Hematopoietic multipotent progenitor cell treated with erythropoietin and hydrocortisone succinate and interleukin-3 and kit ligand, for 17 days (in vitro differentiated cells): ENCODE measurements at regions not wholly inside any gene's neighbourhood (a gene's known extent, or its start where the extent isn't known, plus 50 kb on each side); places are given as distances from the start of the nearest gene placed in this dataset.

ENCODE experiments used
- DNase-seq: peaks from one replicate; pipeline ENCODE4 v3.0.0-alpha.2; 2015; ENCODE audit warnings: low spot score

DNA sequence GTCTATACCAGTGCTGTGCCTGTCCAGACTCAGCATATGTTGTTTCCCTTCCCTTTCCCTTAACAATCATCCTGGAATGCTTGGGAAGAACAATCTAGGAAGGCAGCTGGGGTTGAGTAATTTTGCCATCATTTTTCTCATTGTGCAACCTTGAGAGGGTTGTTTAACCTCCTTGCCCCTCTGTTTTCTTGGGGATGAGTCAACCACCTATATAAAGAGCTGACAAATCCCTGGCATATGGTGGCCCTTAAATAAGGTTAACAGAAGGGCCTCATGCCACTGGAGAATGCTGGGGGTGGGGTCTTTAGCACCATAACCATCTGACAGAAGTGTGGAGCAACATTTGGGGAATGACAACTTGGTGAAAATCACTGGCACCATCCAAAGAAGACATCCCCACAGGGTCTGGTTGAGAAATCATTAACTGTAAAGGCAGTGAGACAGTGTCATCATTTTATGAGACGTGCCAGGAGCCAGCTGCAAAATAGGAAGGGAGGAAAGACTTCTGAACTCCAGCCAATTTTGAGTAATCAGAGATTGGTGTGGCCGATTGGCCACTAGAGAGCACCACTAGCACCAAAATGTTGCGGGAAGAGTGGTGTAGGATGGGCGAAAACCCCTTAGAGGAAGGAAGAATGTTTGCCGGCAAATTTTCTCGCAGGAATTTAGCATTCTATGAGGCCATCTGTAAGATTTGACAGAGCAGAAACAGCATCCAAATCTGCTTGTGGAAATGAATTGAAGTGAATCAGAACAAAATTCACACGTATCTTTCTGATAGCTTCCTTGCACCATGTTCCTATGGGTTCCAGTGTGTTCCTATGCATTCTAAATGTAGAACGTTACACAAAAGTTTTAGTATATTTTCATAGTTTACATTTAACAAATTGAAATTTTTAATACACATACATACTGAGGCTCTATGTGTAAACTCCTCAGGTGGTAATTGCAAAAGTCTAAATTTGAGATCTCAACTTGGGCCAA lies 113.8 kb downstream of the MSX2 start:
- no peak for DNase-seq

DNA sequence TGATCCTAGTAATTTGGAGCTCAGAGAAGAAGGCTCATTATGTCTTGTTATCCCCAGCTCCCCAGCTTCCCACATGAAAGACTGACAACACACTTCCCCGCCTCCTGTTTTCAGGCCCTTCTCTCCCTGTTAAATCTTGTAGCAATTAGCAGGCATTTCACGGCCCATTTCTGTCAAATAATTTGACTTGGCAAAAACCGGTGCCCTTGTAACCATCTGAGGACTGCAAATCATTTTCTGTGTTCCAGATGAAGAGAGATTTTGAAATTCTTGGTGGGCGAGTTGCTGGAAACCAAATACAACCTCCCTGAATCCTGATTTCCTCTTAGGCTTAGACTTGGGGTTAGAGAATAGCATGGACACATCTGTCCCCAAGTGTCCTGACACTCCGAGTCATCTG lies 109.7 kb downstream of the MSX2 start:
- no peak for DNase-seq

DNA sequence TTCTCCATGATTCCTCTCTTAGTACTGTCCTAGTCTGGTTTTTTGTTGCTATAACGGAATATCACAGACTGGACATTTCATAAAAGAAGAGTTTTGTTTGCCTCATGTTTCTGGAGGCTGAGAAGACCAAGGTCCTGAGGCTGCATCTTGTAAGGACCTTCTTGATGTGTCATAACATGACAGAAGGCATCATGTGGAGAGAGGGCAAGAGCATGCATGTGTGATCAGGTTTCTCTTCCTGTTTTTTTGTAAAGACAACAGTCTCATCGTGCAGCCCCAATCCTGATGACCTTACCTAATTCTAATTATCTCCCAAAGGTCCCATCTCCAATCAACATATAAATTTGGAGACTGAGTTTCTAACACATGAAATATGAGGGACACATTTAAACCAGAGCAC lies 108.4 kb downstream of the MSX2 start:
- no peak for DNase-seq

DNA sequence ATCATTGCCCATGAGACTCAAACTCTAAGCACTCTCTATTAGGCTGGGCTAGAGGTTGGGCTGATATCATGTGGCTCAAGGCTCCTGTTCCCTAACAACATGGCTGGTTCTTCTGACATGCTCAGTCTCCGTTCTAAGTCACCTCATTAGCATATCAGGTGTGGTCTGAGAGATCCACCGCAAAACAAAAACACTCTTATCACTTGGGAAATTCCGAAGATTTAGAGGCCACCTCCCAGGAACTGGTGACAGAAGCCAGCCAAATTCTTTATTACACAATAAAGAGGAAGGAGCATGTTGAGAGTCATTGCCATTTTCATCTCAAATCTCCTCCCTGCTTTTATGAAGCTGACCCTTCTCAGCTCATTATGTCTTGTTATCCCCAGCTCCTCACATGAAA lies 107.6 kb downstream of the MSX2 start:
- DNase-seq: no peak

GRCh38 chr5:174831031-174831660 lies 106.8 kb downstream of the MSX2 start:
- no peak for DNase-seq

GRCh38 chr5:174829511-174829864 lies 105.1 kb downstream of the MSX2 start:
- DNase-seq: no peak

DNA sequence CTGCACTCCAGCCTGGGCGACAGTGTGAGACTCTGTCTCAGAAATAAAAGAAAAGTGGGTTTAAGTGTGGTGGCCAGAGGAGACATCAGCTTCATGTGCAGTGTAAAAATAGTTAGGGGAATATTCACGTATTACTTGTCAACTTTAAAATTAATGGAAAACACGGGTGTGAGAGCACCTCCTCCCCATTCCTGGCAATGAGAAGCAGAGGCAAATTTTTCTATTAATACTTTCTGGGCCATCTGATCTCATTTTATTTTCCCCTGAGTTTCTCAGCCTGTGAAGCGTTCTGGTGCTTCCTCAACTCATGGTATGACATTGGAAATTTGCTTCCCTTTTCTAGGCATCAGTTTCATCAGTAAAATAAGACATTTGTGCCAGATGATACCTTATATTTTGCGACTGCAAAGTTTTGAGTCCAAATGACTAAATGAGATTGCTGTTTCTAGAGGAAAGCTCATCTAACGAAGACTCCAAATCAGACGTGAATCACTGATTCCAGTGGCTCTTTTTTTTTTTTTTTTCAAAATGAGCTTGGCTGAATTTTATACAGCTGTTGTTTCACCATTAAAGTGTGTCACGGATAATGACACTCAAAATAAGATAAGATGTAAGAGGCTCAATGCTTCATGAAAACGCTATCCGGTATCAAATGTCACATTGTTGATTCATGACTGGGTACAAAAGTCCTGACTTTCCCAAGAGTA lies 104.6 kb downstream of the MSX2 start:
- no peak for DNase-seq

DNA sequence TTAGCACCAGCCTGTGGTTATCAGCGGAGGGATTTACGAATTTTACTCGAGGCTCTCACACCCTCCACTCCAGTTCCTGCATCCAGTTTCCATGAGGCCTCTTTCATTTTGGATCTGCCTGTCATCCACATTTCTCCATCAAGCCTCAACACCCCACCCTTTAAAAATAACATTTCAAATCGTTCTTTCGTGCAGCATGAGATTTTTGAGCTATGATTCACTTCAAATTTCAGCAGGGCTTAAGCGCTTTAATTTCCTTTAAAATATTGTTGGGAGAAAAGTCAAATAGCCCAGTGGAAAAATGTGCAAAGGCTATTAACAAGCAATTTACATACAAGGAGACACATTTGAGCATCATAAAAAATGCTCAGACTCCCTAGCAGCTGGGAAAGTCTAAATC lies 103.2 kb downstream of the MSX2 start:
- DNase-seq: no peak

- DNase-seq: no peak
Observed at GRCh38 chr5:174825587-174825986, 101.2 kb downstream of the MSX2 start.

- no peak for DNase-seq
Observed at GRCh38 chr5:174818430-174818829, 94.0 kb downstream of the MSX2 start.

- no peak for DNase-seq
Observed at GRCh38 chr5:174817610-174818009, 93.2 kb downstream of the MSX2 start.

- DNase-seq: no peak
Observed at GRCh38 chr5:174816858-174817257, 92.5 kb downstream of the MSX2 start.

DNA sequence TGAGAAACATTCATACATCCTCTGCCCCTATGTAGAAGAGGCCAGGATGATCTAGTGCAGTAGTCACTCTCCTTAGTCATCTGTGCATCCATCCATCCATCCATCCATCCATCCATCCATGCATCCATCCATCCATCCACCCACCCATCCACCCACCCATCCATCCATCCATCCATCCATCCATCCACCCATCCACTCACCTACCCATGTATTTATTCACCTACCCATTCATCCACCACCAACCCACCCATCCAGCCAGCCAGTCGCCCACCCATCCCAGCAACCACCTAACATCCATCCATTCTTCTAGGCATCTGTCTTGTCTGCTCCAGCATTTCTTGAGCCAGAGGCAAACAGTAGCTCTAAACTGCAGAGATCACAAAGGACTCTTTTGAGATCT lies 87.1 kb downstream of the MSX2 start:
- DNase-seq: no peak

DNA sequence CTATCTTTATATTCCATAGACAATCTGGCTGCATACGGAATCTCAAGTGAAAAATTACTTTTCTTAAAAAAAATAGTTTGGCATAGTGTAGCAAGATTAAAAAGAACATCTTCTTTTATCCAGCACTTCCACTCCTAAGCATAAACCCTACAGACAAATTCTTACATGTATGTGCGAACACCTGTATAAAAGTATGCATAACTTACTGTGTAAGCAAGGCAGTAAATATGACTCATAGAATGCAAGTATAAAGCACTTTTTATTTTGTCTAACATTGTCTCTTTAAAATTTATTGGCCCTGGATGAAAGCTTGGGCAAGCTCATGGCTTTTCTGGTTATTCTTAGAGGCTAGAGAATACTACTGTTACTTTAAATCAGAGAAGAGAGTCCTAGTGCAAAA lies 86.4 kb downstream of the MSX2 start:
- DNase-seq: no peak

DNA sequence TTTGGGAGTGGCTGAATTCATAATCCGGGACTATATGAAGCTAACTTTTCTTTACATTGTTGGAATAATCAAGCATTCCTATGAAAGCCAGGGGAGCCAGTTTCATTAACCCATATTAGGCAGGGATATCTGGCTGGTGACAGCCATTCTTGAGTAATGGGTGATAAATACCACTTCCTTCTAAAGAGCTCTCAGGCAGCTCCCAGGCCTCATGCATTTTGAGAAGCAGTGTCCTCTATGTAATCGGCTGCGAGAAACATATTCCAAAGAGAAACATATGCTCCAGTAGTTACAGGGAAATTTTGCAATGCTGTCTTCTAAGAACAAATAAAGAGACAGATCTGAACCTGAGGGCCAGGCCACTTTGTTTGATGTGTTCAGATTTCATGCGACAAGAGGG lies 83.1 kb downstream of the MSX2 start:
- no peak for DNase-seq

- no peak for DNase-seq
Observed at GRCh38 chr5:174806729-174807128, 82.3 kb downstream of the MSX2 start.

DNA sequence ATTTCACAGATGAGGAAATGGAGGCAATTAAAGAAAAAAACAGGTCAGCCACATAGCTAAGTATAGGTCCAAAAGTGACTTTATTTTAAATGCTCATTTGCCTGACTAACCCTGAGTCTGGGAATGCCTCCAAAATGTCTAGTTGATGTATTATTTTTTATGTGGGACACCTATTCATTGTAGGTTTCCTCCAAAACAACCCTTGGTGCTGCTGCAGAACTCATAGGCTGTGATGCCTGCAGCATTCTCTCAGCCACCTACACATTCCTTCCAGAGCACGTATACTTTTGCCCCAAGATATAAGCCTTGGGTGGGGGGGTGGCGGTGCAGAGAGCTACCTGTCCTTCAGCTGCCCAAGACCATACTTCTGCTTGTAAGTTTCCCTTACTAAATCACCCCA lies 77.4 kb downstream of the MSX2 start:
- no peak for DNase-seq

GRCh38 chr5:174800435-174800834 lies 76.1 kb downstream of the MSX2 start:
- DNase-seq: no peak

DNA sequence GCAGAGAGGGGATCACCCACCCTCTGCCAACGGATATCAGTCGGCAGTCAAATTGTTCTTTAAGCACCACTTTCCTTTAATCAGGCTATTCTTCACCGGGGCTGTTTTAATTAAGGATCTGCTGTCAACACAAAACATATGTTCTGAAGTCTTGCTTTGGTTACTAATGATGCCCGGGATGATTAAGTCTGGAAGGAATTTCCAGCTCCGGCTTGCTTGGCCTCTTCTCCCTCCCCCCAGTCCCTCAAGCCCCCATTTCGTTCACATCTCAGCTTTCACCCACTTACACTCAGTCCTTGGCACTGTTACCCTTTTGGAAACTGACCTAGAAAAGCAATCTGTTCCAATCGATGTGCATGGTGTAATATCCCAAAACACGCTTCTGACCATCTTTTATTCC lies 74.7 kb downstream of the MSX2 start:
- DNase-seq: no peak

- DNase-seq: no peak
Observed at GRCh38 chr5:174798551-174798951, 74.2 kb downstream of the MSX2 start.

DNA sequence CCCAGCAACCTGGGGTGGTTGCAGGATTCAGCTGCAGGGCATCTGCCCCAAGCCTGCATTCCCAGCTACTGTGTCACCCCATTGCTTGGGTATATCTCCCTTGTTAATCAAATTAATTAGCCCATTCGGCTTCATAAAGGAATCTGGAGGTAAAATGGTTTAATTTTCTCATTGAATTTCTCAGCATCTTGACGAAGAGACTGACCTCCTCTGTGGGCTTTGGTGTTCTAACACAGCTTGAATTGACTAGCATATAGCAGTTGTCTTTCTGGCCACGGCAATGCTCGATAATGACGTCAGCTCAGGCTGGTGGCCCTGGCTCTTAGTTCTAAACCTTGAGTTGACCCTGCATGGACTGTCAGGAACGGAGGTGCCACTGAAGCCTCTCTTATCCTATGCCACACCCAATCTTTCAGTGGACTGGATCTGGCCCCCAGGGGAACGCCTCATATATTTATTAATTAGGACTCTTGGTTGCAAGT lies 72.4 kb downstream of the MSX2 start:
- no peak for DNase-seq

DNA sequence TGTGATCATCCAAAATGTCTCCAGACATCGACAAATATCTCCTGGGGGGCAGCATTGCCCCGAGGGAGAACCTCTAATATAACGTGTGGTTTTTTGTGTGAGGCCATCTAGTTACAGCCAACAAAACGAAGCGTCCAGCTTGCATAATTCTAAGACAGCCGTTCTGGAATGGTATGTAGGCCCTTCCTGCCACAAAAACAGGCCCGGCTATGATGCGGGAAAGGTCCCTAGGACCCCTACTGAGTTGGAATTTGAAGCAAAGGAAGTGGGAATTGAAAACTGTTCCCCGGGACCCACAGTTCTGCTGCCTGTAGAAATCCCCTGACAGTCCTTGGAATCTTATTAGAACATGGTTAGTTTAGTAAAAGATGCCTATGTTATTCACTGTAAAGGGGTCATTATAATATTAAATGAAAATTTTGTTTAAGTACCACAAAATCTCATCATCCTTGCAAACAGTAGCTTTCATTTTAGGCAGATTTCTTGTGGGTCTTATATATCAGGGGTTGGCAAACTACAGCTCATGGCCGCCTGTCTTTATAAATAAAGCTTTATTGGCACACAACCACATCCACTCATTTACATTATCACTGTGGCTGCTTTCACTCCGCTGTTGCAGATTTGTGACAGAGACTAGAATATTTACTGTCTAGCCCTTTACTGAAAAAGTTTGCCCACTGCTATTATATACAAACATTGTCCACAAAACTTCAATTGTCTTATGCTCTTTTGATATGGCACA lies 70.7 kb downstream of the MSX2 start:
- DNase-seq: no peak
